ENCODE measurements at regions not wholly inside any gene's neighbourhood (a gene's known extent, or its start where the extent isn't known, plus 50 kb on each side); places are given as distances from the start of the nearest gene placed in this dataset.
A peak's percentile ranks its signal among the peaks of the same experiment; 100 is the strongest.

DNA sequence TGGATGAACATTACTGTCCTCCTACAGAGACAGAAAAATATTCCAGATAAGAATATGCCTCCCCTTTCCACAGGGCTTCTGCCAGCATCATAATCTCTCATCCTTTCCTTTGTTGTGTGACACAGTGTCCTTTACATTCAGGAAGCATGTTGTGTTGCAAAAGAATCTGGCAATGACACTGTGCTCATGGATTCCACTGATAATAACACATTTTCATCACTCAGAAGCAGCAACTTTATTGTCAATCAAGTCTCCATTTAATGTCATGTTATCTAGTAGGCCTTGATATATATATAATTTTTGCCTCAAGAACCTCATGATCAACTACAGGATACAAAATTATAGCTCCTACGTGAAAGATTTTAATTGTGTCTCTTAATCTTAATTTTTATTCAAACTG is 833.9 kb downstream of the FSTL5 start:
- Histone ChIP-seq H3K27me3 (no peaks in the 10 kb centered on the region), H3K27ac (no peak overlapping the region), H3K9me3 (no peaks in the 10 kb centered on the region), H3K4me1 (no peaks in the 10 kb centered on the region), H3K36me3 (no peaks in the 10 kb centered on the region), H3K4me3 (no peak overlapping the region)
- intact Hi-C loops (cut with DNase I; ENCODE audit: low total_unique reads) (no loop called here), in situ Hi-C loops (cut with MboI; ENCODE audit: low pct_ligation_motif_present in 1 of 4, low pct_unique_long_range_greater_than_20kb in 1 of 4, low sequenced_read_pairs in 3 of 4) (no loop called here)
- WGBS, 2 donors (ENCODE audit: low coverage in 1 of 2) = 85 to 87% methylated on average over 1 of the region's 1 CpG
- no peak for DNase-seq
- TF ChIP-seq, protein P1, sequence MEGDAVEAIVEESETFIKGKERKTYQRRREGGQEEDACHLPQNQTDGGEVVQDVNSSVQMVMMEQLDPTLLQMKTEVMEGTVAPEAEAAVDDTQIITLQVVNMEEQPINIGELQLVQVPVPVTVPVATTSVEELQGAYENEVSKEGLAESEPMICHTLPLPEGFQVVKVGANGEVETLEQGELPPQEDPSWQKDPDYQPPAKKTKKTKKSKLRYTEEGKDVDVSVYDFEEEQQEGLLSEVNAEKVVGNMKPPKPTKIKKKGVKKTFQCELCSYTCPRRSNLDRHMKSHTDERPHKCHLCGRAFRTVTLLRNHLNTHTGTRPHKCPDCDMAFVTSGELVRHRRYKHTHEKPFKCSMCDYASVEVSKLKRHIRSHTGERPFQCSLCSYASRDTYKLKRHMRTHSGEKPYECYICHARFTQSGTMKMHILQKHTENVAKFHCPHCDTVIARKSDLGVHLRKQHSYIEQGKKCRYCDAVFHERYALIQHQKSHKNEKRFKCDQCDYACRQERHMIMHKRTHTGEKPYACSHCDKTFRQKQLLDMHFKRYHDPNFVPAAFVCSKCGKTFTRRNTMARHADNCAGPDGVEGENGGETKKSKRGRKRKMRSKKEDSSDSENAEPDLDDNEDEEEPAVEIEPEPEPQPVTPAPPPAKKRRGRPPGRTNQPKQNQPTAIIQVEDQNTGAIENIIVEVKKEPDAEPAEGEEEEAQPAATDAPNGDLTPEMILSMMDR (IDR thresholded peaks at IDR 0.05) = no peak
- no peak for TF ChIP-seq EP300 (IDR thresholded peaks at IDR 0.05; ENCODE audit: low read depth)

DNA sequence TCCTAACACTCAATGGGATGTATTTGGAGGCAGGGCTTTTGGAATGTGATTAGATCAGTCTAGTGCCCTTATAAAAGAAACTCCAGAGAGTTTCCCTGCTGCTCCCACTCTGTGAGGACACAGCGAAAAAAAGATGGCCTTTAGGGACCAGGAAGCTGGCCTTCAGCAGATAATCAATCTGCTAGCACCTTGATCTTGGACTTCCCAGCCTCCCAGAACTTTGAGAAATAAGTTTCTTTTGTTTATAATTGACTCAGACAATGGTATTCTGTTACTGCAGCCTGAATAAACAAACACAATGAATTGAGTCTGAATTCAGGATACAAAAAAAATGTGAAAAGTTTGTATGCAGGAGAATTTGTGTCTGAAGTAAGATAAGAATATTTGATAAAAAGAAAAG is 842.1 kb downstream of the FSTL5 start:
- intact Hi-C loops (cut with DNase I; ENCODE audit: low total_unique reads) = no loop called here
- TF ChIP-seq POLR2A (IDR thresholded peaks at IDR 0.05) (no peak), POLR2AphosphoS5 (IDR thresholded peaks at IDR 0.05) (no peak)
- in situ Hi-C loops (cut with MboI; ENCODE audit: low pct_ligation_motif_present in 1 of 4, low pct_unique_long_range_greater_than_20kb in 1 of 4, low sequenced_read_pairs in 3 of 4) = no loop called here

GRCh38 chr4:161320377-161320776 is 843.4 kb downstream of the FSTL5 start:
- in situ Hi-C loops (cut with MboI; ENCODE audit: low pct_ligation_motif_present in 1 of 4, low pct_unique_long_range_greater_than_20kb in 1 of 4, low sequenced_read_pairs in 3 of 4) (no loop called here), intact Hi-C loops (cut with DNase I; ENCODE audit: low total_unique reads) (no loop called here)
- no peak for TF ChIP-seq POLR2A (IDR thresholded peaks at IDR 0.05)
- no peak for TF ChIP-seq POLR2AphosphoS5 (IDR thresholded peaks at IDR 0.05)
- TF ChIP-seq, protein P1 (IDR thresholded peaks at IDR 0.05) = peak in 2 of 5 experiments; percentile 19 to 36
- Histone ChIP-seq H3K9me3 (no peaks in the 10 kb centered on the region), H3K36me3 (no peaks in the 10 kb centered on the region), H3K4me3 (no peak overlapping the region), H3K27ac (no peak overlapping the region), H3K4me1 (no peaks in the 10 kb centered on the region), H3K27me3 (no peaks in the 10 kb centered on the region)
- WGBS, 2 donors (ENCODE audit: low coverage in 1 of 2) = 20 to 72% methylated on average over 1 to 4 of the region's 4 CpGs
- no peak for DNase-seq

More for the DNA sequence above, 842.1 kb downstream of the FSTL5 start:
- WGBS, 2 donors (ENCODE audit: low coverage in 1 of 2) = 67% methylated on average over 1 of the region's 1 CpG; no CpG with 5 or more reads in 1 of the 2 donors
- H3K9me3 ChIP-seq = no peaks in the 10 kb centered on the region
- H3K36me3 ChIP-seq = no peaks in the 10 kb centered on the region
- H3K4me1 ChIP-seq = no peaks in the 10 kb centered on the region
- H3K27me3 ChIP-seq = no peaks in the 10 kb centered on the region
- H3K27ac ChIP-seq = no peak overlapping the region
- DNase-seq = no peak
- no peak overlapping the region for H3K4me3 ChIP-seq

GRCh38 chr4:161317000-161317399 is 846.8 kb downstream of the FSTL5 start:
- TF ChIP-seq POLR2A (IDR thresholded peaks at IDR 0.05) (no peak), POLR2AphosphoS5 (IDR thresholded peaks at IDR 0.05) (no peak), EP300 (IDR thresholded peaks at IDR 0.05; ENCODE audit: low read depth) (no peak)
- TF ChIP-seq, protein P1 (IDR thresholded peaks at IDR 0.05) = no peak
- H3K9me3 ChIP-seq = no peaks in the 10 kb centered on the region
- no peak overlapping the region for H3K4me3 ChIP-seq
- DNase-seq = no peak
- no peaks in the 10 kb centered on the region for H3K36me3 ChIP-seq
- H3K27me3 ChIP-seq = no peaks in the 10 kb centered on the region
- intact Hi-C loops (cut with DNase I; ENCODE audit: low total_unique reads) (no loop called here), in situ Hi-C loops (cut with MboI; ENCODE audit: low pct_ligation_motif_present in 1 of 4, low pct_unique_long_range_greater_than_20kb in 1 of 4, low sequenced_read_pairs in 3 of 4) (no loop called here)
- WGBS, 2 donors (ENCODE audit: low coverage in 1 of 2) = 87 to 100% methylated on average over 4 of the region's 4 CpGs
- H3K27ac ChIP-seq = no peak overlapping the region
- H3K4me1 ChIP-seq = no peaks in the 10 kb centered on the region

GRCh38 chr4:161314371-161314770 is 849.4 kb downstream of the FSTL5 start:
- H3K4me1 ChIP-seq = no peaks in the 10 kb centered on the region
- 34 to 70% methylated on average over 3 of the region's 3 CpGs for WGBS, 2 donors (ENCODE audit: low coverage in 1 of 2)

More at GRCh38 chr4:161314371-161314770, 849.4 kb downstream of the FSTL5 start:
- H3K27me3 ChIP-seq = no peaks in the 10 kb centered on the region
- in situ Hi-C loops (cut with MboI; ENCODE audit: low pct_ligation_motif_present in 1 of 4, low pct_unique_long_range_greater_than_20kb in 1 of 4, low sequenced_read_pairs in 3 of 4) = no loop called here
- H3K27ac ChIP-seq = no peak overlapping the region
- DNase-seq = no peak
- no peaks in the 10 kb centered on the region for H3K9me3 ChIP-seq
- no peaks in the 10 kb centered on the region for H3K36me3 ChIP-seq
- H3K4me3 ChIP-seq = no peak overlapping the region
- intact Hi-C loops (cut with DNase I; ENCODE audit: low total_unique reads) = no loop called here
- TF ChIP-seq, protein P1 (IDR thresholded peaks at IDR 0.05) = no peak
- no peak for TF ChIP-seq EP300 (IDR thresholded peaks at IDR 0.05; ENCODE audit: low read depth)
- TF ChIP-seq POLR2A (IDR thresholded peaks at IDR 0.05) = no peak
- TF ChIP-seq POLR2AphosphoS5 (IDR thresholded peaks at IDR 0.05) = no peak
